SK-N-SH treated with all-trans-retinoic acid at 6 μM for 48 hours (cell line): ENCODE measurements at regions not wholly inside any gene's neighbourhood (a gene's known extent, or its start where the extent isn't known, plus 50 kb on each side); places are given as distances from the start of the nearest gene placed in this dataset.

Source experiments
- CREB5 ChIP-seq: fragments of 250-450 bp; sonication (Bioruptor Pico); IDR thresholded peaks from 2 replicates; pipeline ENCODE4 v1.5.1; 2020; ENCODE audit warnings: low read depth, mild to moderate bottlenecking, moderate library complexity
- ESRRG ChIP-seq: fragments of 250-450 bp; sonication (Bioruptor Pico); IDR thresholded peaks from 2 replicates; pipeline ENCODE4 v1.6.1; 2021; ENCODE audit warnings: mild to moderate bottlenecking
- PATZ1 ChIP-seq: fragments of 250-450 bp; sonication (Bioruptor Pico); IDR thresholded peaks from 2 replicates; pipeline ENCODE4 v1.8.0; 2020; ENCODE audit warnings: mild to moderate bottlenecking, moderate library complexity, borderline replicate concordance
- POU6F1 ChIP-seq: fragments of 250-450 bp; sonication (Bioruptor Pico); IDR thresholded peaks from 2 replicates; pipeline ENCODE4 v1.8.0; 2021; ENCODE audit warnings: low read depth, mild to moderate bottlenecking, moderate library complexity, borderline replicate concordance
- RARB ChIP-seq: fragments of 250-450 bp; sonication (Bioruptor Pico); IDR thresholded peaks from 2 replicates; pipeline ENCODE4 v1.8.0; 2021; ENCODE audit warnings: mild to moderate bottlenecking, moderate library complexity
- SNAI2 ChIP-seq: fragments of 250-450 bp; sonication (Bioruptor Pico); IDR thresholded peaks from 2 replicates; pipeline ENCODE4 v1.5.0; 2020; ENCODE audit warnings: mild to moderate bottlenecking, moderate library complexity
- TSHZ2 ChIP-seq: fragments of 250-450 bp; sonication (Bioruptor Pico); IDR thresholded peaks from 2 replicates; pipeline ENCODE4 v1.5.0; 2020; ENCODE audit warnings: mild to moderate bottlenecking, moderate library complexity
- ZFP3 ChIP-seq: fragments of 250-450 bp; sonication (Bioruptor Pico); IDR thresholded peaks from 2 replicates; pipeline ENCODE4 v1.5.0; 2020; ENCODE audit warnings: mild to moderate bottlenecking, moderate library complexity
- ZFP30 ChIP-seq: fragments of 450-650 bp; formaldehyde crosslinking; IDR thresholded peaks from 2 replicates; pipeline ENCODE4 v1.5.0; 2022; ENCODE audit warnings: mild to moderate bottlenecking, moderate library complexity
- ZNF565 ChIP-seq: fragments of 450-650 bp; formaldehyde crosslinking; conservative IDR thresholded peaks from 2 replicates; pipeline ENCODE4 v1.5.0; 2020; ENCODE audit warnings: low read depth, mild to moderate bottlenecking, moderate library complexity
- ZNF70 ChIP-seq: fragments of 450-650 bp; formaldehyde crosslinking; IDR thresholded peaks from 2 replicates; pipeline ENCODE4 v1.5.0; 2020; ENCODE audit warnings: mild to moderate bottlenecking, moderate library complexity
- ZNF8 ChIP-seq: fragments of 450-650 bp; formaldehyde crosslinking; IDR thresholded peaks from 2 replicates; pipeline ENCODE4 v1.5.0; 2020; ENCODE audit warnings: mild to moderate bottlenecking, moderate library complexity

GRCh38 chr14:84885061-84885460, 644.9 kb upstream of the FLRT2 start:
- TF ChIP-seq ESRRG (CRISPR knock-in tag), result no peak
- TF ChIP-seq PATZ1 (CRISPR knock-in tag), result no peak
- no peak for TF ChIP-seq ZFP30 (CRISPR knock-in tag)
- TF ChIP-seq ZNF70 (CRISPR knock-in tag), result no peak
- no peak for TF ChIP-seq ZFP3 (CRISPR knock-in tag)
- no peak for TF ChIP-seq SNAI2 (CRISPR knock-in tag)
- no peak for TF ChIP-seq ZNF8 (CRISPR knock-in tag)
- no peak for TF ChIP-seq RARB (CRISPR knock-in tag)
- TF ChIP-seq ZNF565 (CRISPR knock-in tag), result no peak
- no peak for TF ChIP-seq POU6F1 (CRISPR knock-in tag)
- no peak for TF ChIP-seq CREB5 (CRISPR knock-in tag)
- no peak for TF ChIP-seq TSHZ2 (CRISPR knock-in tag)
